Smooth muscle cell (in vitro differentiated cells): ENCODE measurements at regions not wholly inside any gene's neighbourhood (a gene's known extent, or its start where the extent isn't known, plus 50 kb on each side); places are given as distances from the start of the nearest gene placed in this dataset.

ENCODE experiments used
- DNase-seq: peaks from one replicate; lab custom pipeline; 2025; ENCODE audit not compliant: unreplicated experiment; lab: John Stamatoyannopoulos, UW
- H2AFZ ChIP-seq: fragments of 200-600 bp; sonication (generic); 2 replicates; pipeline ENCODE4 v1.6.0; 2016; ENCODE audit warnings: antibody characterized with exemption, low read depth, mild to moderate bottlenecking
- H3F3A ChIP-seq: fragments of 200-600 bp; sonication (generic); 2 replicates; pipeline ENCODE4 v1.6.0; 2017; ENCODE audit warnings: antibody characterized with exemption, low read depth
- H3K27ac ChIP-seq: fragments of 200-600 bp; sonication (generic); 2 replicates; pipeline ENCODE4 v1.5.1; 2016; ENCODE audit warnings: low read depth, mild to moderate bottlenecking
- H3K27me3 ChIP-seq: fragments of 200-600 bp; sonication (generic); 2 replicates; pipeline ENCODE4 v1.6.1; 2016; ENCODE audit warnings: low read depth, mild to moderate bottlenecking
- H3K36me3 ChIP-seq: fragments of 200-600 bp; sonication (generic); 2 replicates; pipeline ENCODE4 v1.5.1; 2016; ENCODE audit warnings: low read depth
- H3K4me1 ChIP-seq: fragments of 200-600 bp; sonication (generic); 2 replicates; pipeline ENCODE4 v1.5.1; 2016; ENCODE audit warnings: low read depth
- H3K4me2 ChIP-seq: fragments of 200-600 bp; sonication (generic); 2 replicates; pipeline ENCODE4 v1.6.0; 2016; ENCODE audit warnings: mild to moderate bottlenecking
- H3K4me3 ChIP-seq: fragments of 200-600 bp; sonication (generic); 2 replicates; pipeline ENCODE4 v1.5.1; 2016; ENCODE audit warnings: mild to moderate bottlenecking
- H3K79me2 ChIP-seq: fragments of 200-600 bp; sonication (generic); 2 replicates; pipeline ENCODE4 v1.6.0; 2016; ENCODE audit warnings: low read depth, mild to moderate bottlenecking
- H3K9ac ChIP-seq: fragments of 200-600 bp; sonication (generic); 2 replicates; pipeline ENCODE4 v1.6.0; 2016; ENCODE audit warnings: low read depth
- H3K9me3 ChIP-seq: fragments of 200-600 bp; sonication (generic); replicated peaks from 2 replicates; pipeline ENCODE4 v1.5.1; 2016; ENCODE audit warnings: low read depth
- H4K20me1 ChIP-seq: fragments of 200-600 bp; sonication (generic); 2 replicates; pipeline ENCODE4 v1.6.0; 2016; ENCODE audit warnings: low read depth
- WGBS: methylation state at CpG from one replicate; pipeline ENCODE4 v1.1.7; 2016; ENCODE audit warnings: low lambda C conversion rate; 5-methylcytosine and 5-hydroxymethylcytosine counted together
- TF ChIP-seq, protein P1 (sequence below): fragments of 200-600 bp; sonication (generic); IDR thresholded peaks from 2 replicates; pipeline ENCODE4 v1.5.1; 2017; ENCODE audit warnings: borderline replicate concordance, mild to moderate bottlenecking, antibody characterized with exemption; ENCODE audit not compliant: insufficient read depth, poor library complexity, severe bottlenecking

DNA sequence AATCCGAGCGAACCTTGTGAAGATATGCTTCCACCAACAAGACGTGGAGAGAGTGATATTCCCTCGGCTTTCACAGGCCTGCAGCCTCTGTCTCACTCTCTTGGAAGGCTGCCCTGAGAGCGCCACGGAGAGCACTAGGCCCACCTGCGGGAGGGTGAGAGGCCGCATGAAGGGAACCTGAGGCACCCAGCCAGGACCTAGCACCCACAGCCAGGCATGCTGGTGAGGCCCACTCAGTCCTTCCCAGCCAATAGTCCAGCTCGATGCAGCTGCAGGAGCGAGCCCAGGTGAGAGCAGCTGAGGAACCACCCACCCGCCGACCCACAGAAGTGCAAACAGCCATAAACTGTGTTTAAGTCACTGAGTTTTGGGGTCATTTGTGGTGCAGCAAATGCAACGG, 227.2 kb downstream of the QKI start:
- 94% methylated on average over 13 of the region's 13 CpGs for WGBS
- Histone ChIP-seq H4K20me1 (no peaks in the 10 kb centered on the region), H3K27me3 (no peaks in the 10 kb centered on the region), H3K27ac (no peak overlapping the region), H3K4me3 (no peak overlapping the region), H3F3A (no peaks in the 10 kb centered on the region), H3K9me3 (no peaks in the 10 kb centered on the region), H3K4me1 (no peaks in the 10 kb centered on the region), H2AFZ (no peak overlapping the region), H3K79me2 (no peaks in the 10 kb centered on the region), H3K36me3 (no peaks in the 10 kb centered on the region), H3K4me2 (no peak overlapping the region), H3K9ac (no peak overlapping the region)
- TF ChIP-seq, protein P1, sequence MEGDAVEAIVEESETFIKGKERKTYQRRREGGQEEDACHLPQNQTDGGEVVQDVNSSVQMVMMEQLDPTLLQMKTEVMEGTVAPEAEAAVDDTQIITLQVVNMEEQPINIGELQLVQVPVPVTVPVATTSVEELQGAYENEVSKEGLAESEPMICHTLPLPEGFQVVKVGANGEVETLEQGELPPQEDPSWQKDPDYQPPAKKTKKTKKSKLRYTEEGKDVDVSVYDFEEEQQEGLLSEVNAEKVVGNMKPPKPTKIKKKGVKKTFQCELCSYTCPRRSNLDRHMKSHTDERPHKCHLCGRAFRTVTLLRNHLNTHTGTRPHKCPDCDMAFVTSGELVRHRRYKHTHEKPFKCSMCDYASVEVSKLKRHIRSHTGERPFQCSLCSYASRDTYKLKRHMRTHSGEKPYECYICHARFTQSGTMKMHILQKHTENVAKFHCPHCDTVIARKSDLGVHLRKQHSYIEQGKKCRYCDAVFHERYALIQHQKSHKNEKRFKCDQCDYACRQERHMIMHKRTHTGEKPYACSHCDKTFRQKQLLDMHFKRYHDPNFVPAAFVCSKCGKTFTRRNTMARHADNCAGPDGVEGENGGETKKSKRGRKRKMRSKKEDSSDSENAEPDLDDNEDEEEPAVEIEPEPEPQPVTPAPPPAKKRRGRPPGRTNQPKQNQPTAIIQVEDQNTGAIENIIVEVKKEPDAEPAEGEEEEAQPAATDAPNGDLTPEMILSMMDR = no peak
- DNase-seq = no peak

DNA sequence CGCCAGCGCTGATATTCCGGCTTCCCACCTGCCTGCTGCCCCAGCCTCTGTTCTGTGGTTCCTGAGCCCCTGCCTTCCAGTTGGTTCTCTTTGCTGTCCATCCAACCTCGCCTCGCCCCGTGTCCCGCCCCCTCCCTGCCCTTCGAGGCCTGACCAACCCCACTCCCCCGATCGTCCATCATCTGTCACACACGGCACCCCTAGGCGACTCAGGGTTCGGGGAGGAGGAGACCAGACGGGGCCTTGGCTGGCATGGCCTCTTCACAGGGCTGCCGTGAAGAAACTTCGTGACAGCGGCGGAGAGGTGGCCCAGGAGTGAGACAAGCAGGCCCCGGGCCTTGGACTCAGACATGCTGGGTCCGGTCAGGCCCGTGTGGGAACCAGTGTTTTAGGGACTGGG, 226.1 kb downstream of the QKI start:
- Histone ChIP-seq H2AFZ (no peak overlapping the region), H4K20me1 (no peaks in the 10 kb centered on the region), H3K27me3 (no peaks in the 10 kb centered on the region), H3K27ac (no peak overlapping the region), H3F3A (no peaks in the 10 kb centered on the region), H3K4me2 (no peak overlapping the region), H3K4me3 (no peak overlapping the region), H3K79me2 (no peaks in the 10 kb centered on the region), H3K9ac (no peak overlapping the region), H3K9me3 (no peaks in the 10 kb centered on the region), H3K4me1 (no peaks in the 10 kb centered on the region), H3K36me3 (no peaks in the 10 kb centered on the region)
- TF ChIP-seq, protein P1 = no peak
- WGBS = 96% methylated on average over 21 of the region's 21 CpGs
- no peak for DNase-seq

DNA sequence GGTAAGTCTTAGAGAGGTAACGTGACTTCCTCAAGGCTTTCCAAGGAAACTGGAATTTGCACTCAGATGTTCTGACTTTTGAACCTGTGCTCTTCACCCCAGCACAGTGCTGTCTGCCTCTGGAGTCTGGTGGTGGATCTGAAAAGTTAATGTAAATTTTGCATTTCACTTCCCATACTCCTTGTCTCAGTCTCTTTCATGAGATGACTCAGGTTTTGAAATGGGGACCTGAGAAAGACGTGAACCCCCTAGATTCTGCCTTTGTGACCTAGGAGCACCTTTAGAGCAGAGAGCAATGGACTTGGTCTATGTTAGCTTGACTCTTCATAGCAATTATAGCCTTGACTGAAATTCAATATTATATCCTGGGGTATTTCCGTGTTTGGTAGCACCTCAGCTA, 223.0 kb downstream of the QKI start:
- H3K4me1 ChIP-seq = no peaks in the 10 kb centered on the region
- no peaks in the 10 kb centered on the region for H3F3A ChIP-seq
- H3K4me2 ChIP-seq = no peak overlapping the region
- no peaks in the 10 kb centered on the region for H3K27me3 ChIP-seq
- H3K36me3 ChIP-seq = no peaks in the 10 kb centered on the region
- H3K27ac ChIP-seq = no peak overlapping the region
- DNase-seq = no peak
- H3K9ac ChIP-seq = no peak overlapping the region
- no peak overlapping the region for H3K4me3 ChIP-seq
- no peaks in the 10 kb centered on the region for H3K9me3 ChIP-seq
- TF ChIP-seq, protein P1 = no peak
- WGBS = 64% methylated on average over 3 of the region's 3 CpGs
- no peaks in the 10 kb centered on the region for H3K79me2 ChIP-seq
- no peak overlapping the region for H2AFZ ChIP-seq
- no peaks in the 10 kb centered on the region for H4K20me1 ChIP-seq

DNA sequence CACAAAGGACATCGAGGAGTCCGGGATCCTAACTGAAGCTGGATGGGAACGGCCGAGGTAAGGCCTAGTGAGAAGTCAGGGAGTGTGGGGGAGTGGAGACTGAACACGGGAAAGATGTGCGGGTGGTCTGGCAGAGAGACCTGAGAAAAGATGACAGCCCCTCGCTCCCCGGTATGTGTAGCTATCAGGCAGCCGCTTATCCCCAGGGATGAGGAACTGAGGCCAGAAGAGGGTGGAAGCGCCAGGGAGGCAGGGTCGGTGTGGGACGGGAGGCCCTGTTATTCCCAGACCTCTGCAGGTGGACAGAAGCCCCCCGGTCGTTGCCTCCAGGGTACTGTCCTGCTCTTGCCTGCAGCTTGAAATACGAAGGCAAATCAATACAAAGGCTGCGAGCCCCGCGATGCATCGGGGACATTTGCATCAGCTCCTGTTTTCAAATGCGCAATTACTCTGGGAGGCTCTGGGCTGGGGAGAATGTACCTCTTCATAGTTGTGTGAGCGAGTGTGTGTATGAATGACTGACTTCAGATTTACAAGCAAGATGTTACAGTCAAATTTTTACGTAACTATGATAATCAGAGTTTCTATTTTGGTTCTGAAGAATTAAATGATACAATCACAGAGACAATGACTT, 221.3 kb downstream of the QKI start:
- DNase-seq = no peak
- Histone ChIP-seq H3K79me2 (no peaks in the 10 kb centered on the region), H3K9me3 (no peaks in the 10 kb centered on the region), H3F3A (no peaks in the 10 kb centered on the region), H2AFZ (no peak overlapping the region), H3K9ac (no peak overlapping the region), H3K4me1 (no peaks in the 10 kb centered on the region), H3K27me3 (no peaks in the 10 kb centered on the region), H3K4me2 (no peak overlapping the region), H4K20me1 (no peaks in the 10 kb centered on the region), H3K4me3 (no peak overlapping the region), H3K36me3 (no peaks in the 10 kb centered on the region), H3K27ac (no peak overlapping the region)
- TF ChIP-seq, protein P1 = no peak
- WGBS = 72% methylated on average over 22 of the region's 22 CpGs
